ENCODE measurements at regions not wholly inside any gene's neighbourhood (a gene's known extent, or its start where the extent isn't known, plus 50 kb on each side); places are given as distances from the start of the nearest gene placed in this dataset.

DNA sequence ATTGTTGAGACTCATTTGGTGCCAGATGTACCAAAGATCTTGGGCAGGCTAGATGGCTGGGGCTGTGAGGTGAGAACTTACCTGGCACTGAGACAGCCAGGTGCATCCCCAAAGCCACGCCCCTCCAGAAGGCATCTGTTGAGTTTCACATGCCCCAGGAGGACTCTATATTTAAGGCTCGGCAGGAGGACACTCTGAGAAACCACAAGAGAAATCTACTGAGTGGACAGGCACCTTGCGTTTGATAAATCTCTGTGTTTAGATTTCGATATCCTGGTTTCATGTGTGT is 197.9 kb upstream of the ZNF536 start:
- TF ChIP-seq, protein P1, sequence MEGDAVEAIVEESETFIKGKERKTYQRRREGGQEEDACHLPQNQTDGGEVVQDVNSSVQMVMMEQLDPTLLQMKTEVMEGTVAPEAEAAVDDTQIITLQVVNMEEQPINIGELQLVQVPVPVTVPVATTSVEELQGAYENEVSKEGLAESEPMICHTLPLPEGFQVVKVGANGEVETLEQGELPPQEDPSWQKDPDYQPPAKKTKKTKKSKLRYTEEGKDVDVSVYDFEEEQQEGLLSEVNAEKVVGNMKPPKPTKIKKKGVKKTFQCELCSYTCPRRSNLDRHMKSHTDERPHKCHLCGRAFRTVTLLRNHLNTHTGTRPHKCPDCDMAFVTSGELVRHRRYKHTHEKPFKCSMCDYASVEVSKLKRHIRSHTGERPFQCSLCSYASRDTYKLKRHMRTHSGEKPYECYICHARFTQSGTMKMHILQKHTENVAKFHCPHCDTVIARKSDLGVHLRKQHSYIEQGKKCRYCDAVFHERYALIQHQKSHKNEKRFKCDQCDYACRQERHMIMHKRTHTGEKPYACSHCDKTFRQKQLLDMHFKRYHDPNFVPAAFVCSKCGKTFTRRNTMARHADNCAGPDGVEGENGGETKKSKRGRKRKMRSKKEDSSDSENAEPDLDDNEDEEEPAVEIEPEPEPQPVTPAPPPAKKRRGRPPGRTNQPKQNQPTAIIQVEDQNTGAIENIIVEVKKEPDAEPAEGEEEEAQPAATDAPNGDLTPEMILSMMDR (IDR thresholded peaks at IDR 0.05), result no peak
- no peak for TF ChIP-seq POLR2A (IDR thresholded peaks at IDR 0.05)

Measured in esophagus squamous epithelium (tissue), 4 donors.